ENCODE measurements at regions not wholly inside any gene's neighbourhood (a gene's known extent, or its start where the extent isn't known, plus 50 kb on each side); places are given as distances from the start of the nearest gene placed in this dataset.

DNA sequence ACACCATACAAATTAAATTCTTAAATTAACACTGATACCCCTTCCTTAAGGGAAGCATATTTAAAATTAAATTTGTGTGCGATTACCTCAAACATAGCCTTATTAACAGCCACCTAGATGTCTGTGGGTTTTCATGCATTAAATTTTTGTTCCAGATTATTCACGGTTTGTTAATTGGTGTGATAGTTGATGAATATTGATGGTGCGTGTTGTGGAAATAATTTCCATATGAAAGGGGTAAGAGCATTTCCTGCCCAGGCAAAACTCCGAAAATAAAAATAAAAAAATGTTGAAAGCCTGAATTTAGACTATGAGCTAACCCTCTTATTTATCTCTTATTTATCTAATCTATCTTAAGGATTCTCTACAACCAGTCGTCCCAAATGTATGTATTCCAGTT, 679.3 kb upstream of the CELF2 start:
- Histone ChIP-seq H3K9me2 (replicated peaks; ENCODE audit: insufficient read depth, low read length) (no peaks in the 10 kb centered on the region), H3K4me3 (ENCODE audit: low read length) (no peak overlapping the region), H3K79me2 (ENCODE audit: low read length) (no peaks in the 10 kb centered on the region), H3K4me2 (ENCODE audit: low read depth, low read length, poor library complexity, severe bottlenecking) (no peak overlapping the region), H3K27ac (ENCODE audit: low read length) (no peak overlapping the region), H2AFZ (ENCODE audit: low read length) (no peak overlapping the region), H3K27me3 (ENCODE audit: low read length) (no peaks in the 10 kb centered on the region), H4K20me1 (ENCODE audit: insufficient read depth, low read depth, low read length) (no peaks in the 10 kb centered on the region), H3K36me3 (ENCODE audit: insufficient read depth, low read length) (no peaks in the 10 kb centered on the region), H3K9me3 (ENCODE audit: low read length) (no peaks in the 10 kb centered on the region), H3K9ac (ENCODE audit: low read length) (no peak overlapping the region), H3K4me1 (ENCODE audit: low read length) (no peaks in the 10 kb centered on the region)
- DNase-seq, result no peak

DNA sequence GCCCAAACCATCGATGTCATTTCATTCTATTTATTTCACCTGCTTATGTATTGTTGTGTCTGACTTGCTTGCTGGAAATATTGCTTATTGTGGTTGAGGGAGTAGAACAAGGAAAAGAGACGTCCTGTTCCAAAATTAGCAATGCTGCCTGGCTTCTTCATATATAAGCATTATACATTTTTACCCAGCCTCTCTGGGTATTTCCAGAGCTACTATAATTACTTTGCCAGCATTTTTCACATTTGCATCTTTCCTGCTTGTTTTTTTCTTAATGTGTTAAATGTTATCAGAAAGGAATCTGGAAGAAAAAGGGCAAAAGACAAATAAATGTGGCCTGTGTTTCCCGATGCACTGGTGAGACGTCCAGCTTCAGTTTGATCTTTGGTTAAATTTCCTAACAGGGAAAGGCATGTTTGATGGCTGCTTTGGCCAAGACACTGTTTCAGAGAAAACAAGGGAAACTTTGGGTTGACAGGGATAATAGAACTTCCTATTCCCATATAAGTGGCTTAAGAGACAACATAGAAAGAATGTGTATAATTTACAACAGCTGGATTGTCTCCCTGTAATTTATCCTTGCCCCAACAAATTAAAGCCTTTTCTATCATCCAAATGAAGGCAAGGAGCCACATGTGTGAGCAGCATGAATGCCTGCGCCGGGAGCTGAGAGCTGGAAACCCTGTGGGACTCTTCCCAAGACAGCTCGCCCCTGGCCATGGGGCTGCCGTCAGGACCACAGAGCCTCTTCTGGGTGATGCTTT, 671.1 kb upstream of the CELF2 start:
- Histone ChIP-seq H2AFZ (ENCODE audit: low read length) (no peak overlapping the region), H3K4me3 (ENCODE audit: low read length) (no peak overlapping the region), H3K79me2 (ENCODE audit: low read length) (no peaks in the 10 kb centered on the region), H3K27me3 (ENCODE audit: low read length) (no peaks in the 10 kb centered on the region), H3K27ac (ENCODE audit: low read length) (no peak overlapping the region), H3K9me3 (ENCODE audit: low read length) (no peaks in the 10 kb centered on the region), H3K9ac (ENCODE audit: low read length) (no peak overlapping the region), H4K20me1 (ENCODE audit: insufficient read depth, low read depth, low read length) (no peaks in the 10 kb centered on the region), H3K4me2 (ENCODE audit: low read depth, low read length, poor library complexity, severe bottlenecking) (no peak overlapping the region), H3K36me3 (ENCODE audit: insufficient read depth, low read length) (no peaks in the 10 kb centered on the region), H3K4me1 (ENCODE audit: low read length) (no peaks in the 10 kb centered on the region), H3K9me2 (replicated peaks; ENCODE audit: insufficient read depth, low read length) (no peaks in the 10 kb centered on the region)
- no peak for DNase-seq

- no peak overlapping the region for H3K9ac ChIP-seq (ENCODE audit: low read length)
- H3K4me2 ChIP-seq (ENCODE audit: low read depth, low read length, poor library complexity, severe bottlenecking), result no peak overlapping the region
- H3K79me2 ChIP-seq (ENCODE audit: low read length), result no peaks in the 10 kb centered on the region
- H3K4me1 ChIP-seq (ENCODE audit: low read length), result no peaks in the 10 kb centered on the region
- no peaks in the 10 kb centered on the region for H3K27me3 ChIP-seq (ENCODE audit: low read length)
- H3K4me3 ChIP-seq (ENCODE audit: low read length), result no peak overlapping the region
- no peak overlapping the region for H2AFZ ChIP-seq (ENCODE audit: low read length)
- H3K27ac ChIP-seq (ENCODE audit: low read length), result no peak overlapping the region
- no peaks in the 10 kb centered on the region for H3K9me3 ChIP-seq (ENCODE audit: low read length)
- H4K20me1 ChIP-seq (ENCODE audit: insufficient read depth, low read depth, low read length), result no peaks in the 10 kb centered on the region
- no peaks in the 10 kb centered on the region for H3K36me3 ChIP-seq (ENCODE audit: insufficient read depth, low read length)
- no peak for DNase-seq
- H3K9me2 ChIP-seq (replicated peaks; ENCODE audit: insufficient read depth, low read length), result no peaks in the 10 kb centered on the region
Observed at GRCh38 chr10:10350050-10350449, 667.6 kb upstream of the CELF2 start.

- H3K9ac ChIP-seq (ENCODE audit: low read length), result no peak overlapping the region
- H3K4me3 ChIP-seq (ENCODE audit: low read length), result no peak overlapping the region
- no peak overlapping the region for H2AFZ ChIP-seq (ENCODE audit: low read length)
- no peaks in the 10 kb centered on the region for H3K4me1 ChIP-seq (ENCODE audit: low read length)
- H3K36me3 ChIP-seq (ENCODE audit: insufficient read depth, low read length), result no peaks in the 10 kb centered on the region
- H4K20me1 ChIP-seq (ENCODE audit: insufficient read depth, low read depth, low read length), result no peaks in the 10 kb centered on the region
- no peaks in the 10 kb centered on the region for H3K9me3 ChIP-seq (ENCODE audit: low read length)
- H3K27ac ChIP-seq (ENCODE audit: low read length), result no peak overlapping the region
- no peaks in the 10 kb centered on the region for H3K79me2 ChIP-seq (ENCODE audit: low read length)
- H3K4me2 ChIP-seq (ENCODE audit: low read depth, low read length, poor library complexity, severe bottlenecking), result no peak overlapping the region
- H3K27me3 ChIP-seq (ENCODE audit: low read length), result no peaks in the 10 kb centered on the region
- no peak for DNase-seq
- H3K9me2 ChIP-seq (replicated peaks; ENCODE audit: insufficient read depth, low read length), result no peaks in the 10 kb centered on the region
Observed at GRCh38 chr10:10351451-10351850, 666.2 kb upstream of the CELF2 start.

DNA sequence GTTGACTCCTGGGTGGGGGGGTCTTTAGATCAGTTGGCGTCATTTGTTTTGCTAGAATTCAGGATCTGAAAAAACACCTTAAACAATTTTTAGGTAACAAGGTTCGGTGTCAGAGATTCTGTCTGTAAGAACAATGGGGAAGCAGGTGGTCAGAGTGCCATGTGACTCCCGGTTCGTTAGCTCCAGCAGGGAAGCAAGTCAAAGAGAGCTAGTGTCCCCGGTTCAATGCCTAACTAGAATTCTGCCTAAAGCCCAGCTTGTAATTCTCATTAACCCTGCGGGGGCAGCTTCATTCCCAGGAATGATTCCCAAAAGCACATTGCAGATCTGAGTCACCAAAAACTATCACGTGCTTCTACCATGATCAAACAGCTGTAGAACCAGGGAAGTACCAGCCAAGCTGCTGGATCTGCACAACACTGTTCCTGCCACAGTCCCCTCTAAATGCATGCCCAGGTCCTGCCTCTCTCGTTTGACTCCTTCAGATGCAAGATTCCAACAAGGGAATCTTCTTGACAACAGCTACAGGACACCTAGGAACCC, 664.3 kb upstream of the CELF2 start:
- no peaks in the 10 kb centered on the region for H3K9me3 ChIP-seq (ENCODE audit: low read length)
- H2AFZ ChIP-seq (ENCODE audit: low read length), result no peak overlapping the region
- H3K27me3 ChIP-seq (ENCODE audit: low read length), result no peaks in the 10 kb centered on the region
- no peak for DNase-seq
- no peaks in the 10 kb centered on the region for H3K36me3 ChIP-seq (ENCODE audit: insufficient read depth, low read length)
- no peaks in the 10 kb centered on the region for H3K79me2 ChIP-seq (ENCODE audit: low read length)
- H3K4me3 ChIP-seq (ENCODE audit: low read length), result no peak overlapping the region
- H3K9ac ChIP-seq (ENCODE audit: low read length), result no peak overlapping the region
- H3K4me1 ChIP-seq (ENCODE audit: low read length), result no peaks in the 10 kb centered on the region
- no peak overlapping the region for H3K27ac ChIP-seq (ENCODE audit: low read length)
- H3K4me2 ChIP-seq (ENCODE audit: low read depth, low read length, poor library complexity, severe bottlenecking), result no peak overlapping the region
- no peaks in the 10 kb centered on the region for H3K9me2 ChIP-seq (replicated peaks; ENCODE audit: insufficient read depth, low read length)
- H4K20me1 ChIP-seq (ENCODE audit: insufficient read depth, low read depth, low read length), result no peaks in the 10 kb centered on the region

DNA sequence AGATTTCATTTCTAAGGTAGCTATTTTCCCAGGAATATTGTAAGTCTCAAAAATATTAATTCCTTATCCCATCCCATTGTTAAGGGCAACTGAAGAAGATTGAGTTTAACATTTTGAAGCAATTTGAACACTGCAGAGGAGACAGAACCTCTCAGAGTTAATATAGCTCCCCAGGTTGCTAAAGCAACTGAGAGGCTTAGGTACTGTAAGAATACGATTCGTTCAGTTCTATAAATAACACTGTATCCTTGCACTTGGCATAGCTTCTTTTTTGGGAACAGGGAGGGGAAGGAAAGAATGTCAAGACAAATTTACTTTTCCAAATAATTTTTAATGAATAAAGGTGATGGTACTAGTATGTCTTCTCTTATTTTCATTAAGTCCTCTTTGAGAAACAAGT, 658.4 kb upstream of the CELF2 start:
- no peaks in the 10 kb centered on the region for H3K4me1 ChIP-seq (ENCODE audit: low read length)
- no peaks in the 10 kb centered on the region for H3K9me3 ChIP-seq (ENCODE audit: low read length)
- H3K9me2 ChIP-seq (replicated peaks; ENCODE audit: insufficient read depth, low read length), result no peaks in the 10 kb centered on the region
- no peak overlapping the region for H3K4me3 ChIP-seq (ENCODE audit: low read length)
- no peaks in the 10 kb centered on the region for H4K20me1 ChIP-seq (ENCODE audit: insufficient read depth, low read depth, low read length)
- H2AFZ ChIP-seq (ENCODE audit: low read length), result no peak overlapping the region
- no peaks in the 10 kb centered on the region for H3K27me3 ChIP-seq (ENCODE audit: low read length)
- no peak for DNase-seq
- no peaks in the 10 kb centered on the region for H3K36me3 ChIP-seq (ENCODE audit: insufficient read depth, low read length)
- no peak overlapping the region for H3K4me2 ChIP-seq (ENCODE audit: low read depth, low read length, poor library complexity, severe bottlenecking)
- H3K9ac ChIP-seq (ENCODE audit: low read length), result no peak overlapping the region
- H3K27ac ChIP-seq (ENCODE audit: low read length), result no peak overlapping the region
- H3K79me2 ChIP-seq (ENCODE audit: low read length), result no peaks in the 10 kb centered on the region

DNA sequence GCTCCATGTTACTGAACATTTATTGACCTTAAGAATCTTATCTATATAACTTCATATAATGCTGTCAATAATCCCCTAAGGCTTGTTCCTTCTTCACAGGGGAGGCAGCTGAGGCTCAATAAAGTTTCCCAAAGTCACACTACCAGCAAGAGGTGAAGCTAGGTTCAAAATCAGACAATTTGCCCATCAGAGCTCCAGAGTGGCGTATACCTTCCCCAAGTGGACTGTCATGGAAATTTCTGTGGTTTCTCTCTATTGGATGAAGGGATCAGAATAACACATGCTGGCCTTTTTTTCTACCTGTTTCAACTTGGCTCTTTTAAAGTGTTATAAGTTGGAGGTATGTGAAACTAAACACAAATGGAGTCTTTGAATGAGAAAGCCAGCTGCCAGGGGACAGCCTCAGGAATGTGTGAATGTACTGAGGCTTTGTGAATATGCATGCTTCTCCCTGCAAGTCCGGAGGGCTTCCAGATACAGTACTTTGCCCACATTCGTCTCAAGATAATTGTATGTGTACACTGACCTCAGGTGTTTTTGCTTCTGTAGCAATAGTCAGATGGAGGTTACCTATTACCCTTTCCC, 656.3 kb upstream of the CELF2 start:
- Histone ChIP-seq H3K27me3 (ENCODE audit: low read length) (no peaks in the 10 kb centered on the region), H3K9me3 (ENCODE audit: low read length) (no peaks in the 10 kb centered on the region), H2AFZ (ENCODE audit: low read length) (no peak overlapping the region), H3K9ac (ENCODE audit: low read length) (no peak overlapping the region), H3K36me3 (ENCODE audit: insufficient read depth, low read length) (no peaks in the 10 kb centered on the region), H4K20me1 (ENCODE audit: insufficient read depth, low read depth, low read length) (no peaks in the 10 kb centered on the region), H3K9me2 (replicated peaks; ENCODE audit: insufficient read depth, low read length) (no peaks in the 10 kb centered on the region), H3K4me3 (ENCODE audit: low read length) (no peak overlapping the region), H3K4me1 (ENCODE audit: low read length) (no peaks in the 10 kb centered on the region), H3K79me2 (ENCODE audit: low read length) (no peaks in the 10 kb centered on the region), H3K27ac (ENCODE audit: low read length) (no peak overlapping the region), H3K4me2 (ENCODE audit: low read depth, low read length, poor library complexity, severe bottlenecking) (no peak overlapping the region)
- DNase-seq, result no peak

DNA sequence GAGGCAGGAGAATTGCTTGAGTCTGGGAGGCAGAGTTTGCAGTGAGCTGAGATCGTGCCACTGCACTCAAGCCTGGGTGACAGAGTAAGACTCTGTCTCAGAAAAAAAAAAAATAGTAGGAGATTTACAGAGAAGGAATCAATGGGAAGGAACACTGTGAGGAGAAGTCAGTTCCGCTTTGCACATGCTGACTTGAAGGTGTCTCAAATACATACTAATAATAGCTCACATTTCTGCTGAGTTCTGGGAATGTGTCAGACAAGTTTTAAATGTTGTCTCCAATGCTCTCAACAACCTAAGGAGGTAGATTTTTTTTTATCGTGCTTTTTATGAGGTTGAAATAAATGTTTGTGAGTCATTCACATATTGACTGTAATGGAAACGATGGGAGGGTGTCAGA, 654.9 kb upstream of the CELF2 start:
- Histone ChIP-seq H3K9me3 (ENCODE audit: low read length) (no peaks in the 10 kb centered on the region), H3K27ac (ENCODE audit: low read length) (no peak overlapping the region), H2AFZ (ENCODE audit: low read length) (no peak overlapping the region), H3K36me3 (ENCODE audit: insufficient read depth, low read length) (no peaks in the 10 kb centered on the region), H3K9me2 (replicated peaks; ENCODE audit: insufficient read depth, low read length) (no peaks in the 10 kb centered on the region), H3K27me3 (ENCODE audit: low read length) (no peaks in the 10 kb centered on the region), H4K20me1 (ENCODE audit: insufficient read depth, low read depth, low read length) (no peaks in the 10 kb centered on the region), H3K4me2 (ENCODE audit: low read depth, low read length, poor library complexity, severe bottlenecking) (no peak overlapping the region), H3K4me3 (ENCODE audit: low read length) (no peak overlapping the region), H3K4me1 (ENCODE audit: low read length) (no peaks in the 10 kb centered on the region), H3K9ac (ENCODE audit: low read length) (no peak overlapping the region), H3K79me2 (ENCODE audit: low read length) (no peaks in the 10 kb centered on the region)
- DNase-seq, result no peak

Data from Karpas-422 (cell line).